GM19395 (cell line): ENCODE measurements at regions not wholly inside any gene's neighbourhood (a gene's known extent, or its start where the extent isn't known, plus 50 kb on each side); places are given as distances from the start of the nearest gene placed in this dataset.
"Not testable (repeated sequence)": the region's sequence is repeated elsewhere in the genome, so short reads cannot be mapped to it uniquely, and the experiment has no call there.

Source experiments
- ATAC-seq: cut with Tn5 transposase; IDR thresholded peaks from one replicate; pipeline ENCODE4 v1.9.1; 2021; ENCODE audit warnings: mild to moderate bottlenecking, moderate library complexity; ENCODE audit not compliant: unreplicated experiment

DNA sequence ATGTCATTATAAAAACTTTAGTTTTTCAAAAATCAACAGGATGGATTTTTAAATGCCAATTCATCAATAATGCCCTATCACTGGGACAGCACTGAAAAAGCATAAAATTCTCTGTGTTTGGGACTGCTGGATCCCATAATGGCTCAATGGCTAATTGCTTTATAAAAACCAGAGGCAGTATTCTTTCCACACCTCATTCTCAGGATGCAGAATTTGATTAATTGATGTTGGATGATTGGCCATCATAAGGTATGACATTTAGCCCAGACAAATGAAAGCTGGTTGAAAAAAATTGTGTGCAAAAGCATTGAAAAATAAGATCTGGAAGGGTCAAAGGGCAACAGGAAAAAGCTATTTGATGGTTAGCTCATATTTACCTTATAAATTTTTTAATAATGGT is 362.2 kb upstream of the SNX7 start:
- no peak for ATAC-seq

DNA sequence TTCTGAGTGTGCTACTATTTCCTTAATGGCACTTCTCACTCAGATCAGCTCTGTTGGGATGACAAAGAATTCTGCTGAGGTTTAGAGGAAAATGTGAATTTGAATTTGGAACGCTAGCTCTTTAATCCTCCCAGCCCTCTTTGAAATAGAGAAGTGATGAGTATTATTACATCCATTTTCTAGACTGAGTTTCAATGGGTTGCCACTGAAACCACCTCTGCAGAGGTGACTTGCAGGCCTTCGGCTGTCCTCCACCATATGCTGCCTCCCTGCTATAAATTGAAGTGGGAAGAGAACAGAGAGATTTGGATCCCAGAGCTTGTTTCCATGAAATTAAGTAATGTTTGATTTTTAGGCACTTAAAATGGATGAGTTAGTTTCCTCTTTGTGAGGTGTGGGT is 363.2 kb upstream of the SNX7 start:
- no peak for ATAC-seq

DNA sequence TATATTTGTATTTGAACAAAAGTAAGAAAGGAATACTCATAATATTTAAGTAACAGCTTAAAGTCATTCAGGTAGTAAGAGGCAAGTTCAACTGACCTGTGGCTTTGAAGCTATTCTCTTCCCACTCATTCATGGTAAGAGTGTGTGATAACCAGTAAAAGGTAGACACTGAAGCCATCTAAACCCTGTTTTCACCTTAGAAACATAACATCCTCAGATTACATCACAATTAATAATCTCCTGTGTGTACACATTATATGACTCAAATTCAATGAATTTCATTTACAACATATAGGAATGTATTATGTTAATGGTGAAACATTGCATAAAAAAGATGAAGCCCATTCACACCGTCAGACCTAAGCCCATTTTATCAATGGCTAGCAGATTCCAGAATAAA is 364.8 kb upstream of the SNX7 start:
- no peak for ATAC-seq

DNA sequence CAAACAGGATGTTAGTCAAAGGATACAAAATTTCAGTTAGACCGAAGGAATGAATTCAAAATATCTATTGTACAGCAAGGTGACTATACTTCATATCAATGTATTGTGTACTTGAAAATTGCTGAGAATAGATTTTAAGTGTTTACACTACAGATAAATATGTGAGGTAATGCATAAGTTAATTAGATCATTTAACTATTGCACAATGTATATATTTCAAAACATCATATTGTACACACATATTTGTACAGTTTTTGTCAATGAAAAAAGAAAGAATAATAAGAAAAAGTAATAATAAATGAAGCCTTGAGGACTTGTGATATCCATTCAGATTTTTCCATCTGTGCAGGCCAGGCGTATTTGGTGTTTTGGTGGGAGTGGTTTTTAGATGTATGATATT is 367.4 kb upstream of the SNX7 start:
- ATAC-seq, result no peak

DNA sequence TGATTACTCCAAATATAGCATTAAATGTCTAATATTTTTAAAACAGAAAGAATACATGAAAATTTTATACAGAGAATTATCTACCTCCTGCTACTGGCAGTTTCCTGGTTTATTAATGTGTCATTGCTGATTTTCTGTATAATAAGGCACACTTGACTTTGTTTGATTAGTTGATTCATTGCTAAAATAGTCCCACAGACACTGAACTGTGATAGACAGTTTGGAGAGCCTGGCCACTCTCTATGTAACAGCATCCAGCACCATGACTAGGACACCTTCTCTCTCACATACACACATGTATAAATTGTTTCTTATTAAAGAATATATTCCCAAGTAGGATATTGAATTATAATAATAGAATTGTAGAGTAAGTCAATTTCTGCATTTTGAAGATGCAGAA is 368.5 kb upstream of the SNX7 start:
- ATAC-seq, result no peak

DNA sequence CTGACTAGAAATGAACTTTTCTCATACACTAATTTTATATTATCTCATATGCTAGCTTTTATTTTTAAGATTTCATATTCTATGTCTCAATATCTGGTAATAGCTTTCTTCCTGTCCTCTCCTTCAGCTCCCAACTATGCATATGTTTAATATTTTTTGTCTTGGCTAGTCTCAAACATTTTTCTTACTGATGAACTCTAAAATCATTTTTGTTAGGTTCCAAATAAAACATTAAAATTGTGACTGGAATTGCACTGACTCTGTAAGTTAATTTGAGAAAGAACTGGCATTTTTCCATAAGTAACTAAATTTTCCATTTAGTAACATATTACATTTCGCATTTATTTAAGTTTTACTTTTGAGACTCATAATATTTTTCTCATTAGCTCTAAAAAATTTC is 368.5 kb upstream of the DPYD start:
- ATAC-seq, result no peak

DNA sequence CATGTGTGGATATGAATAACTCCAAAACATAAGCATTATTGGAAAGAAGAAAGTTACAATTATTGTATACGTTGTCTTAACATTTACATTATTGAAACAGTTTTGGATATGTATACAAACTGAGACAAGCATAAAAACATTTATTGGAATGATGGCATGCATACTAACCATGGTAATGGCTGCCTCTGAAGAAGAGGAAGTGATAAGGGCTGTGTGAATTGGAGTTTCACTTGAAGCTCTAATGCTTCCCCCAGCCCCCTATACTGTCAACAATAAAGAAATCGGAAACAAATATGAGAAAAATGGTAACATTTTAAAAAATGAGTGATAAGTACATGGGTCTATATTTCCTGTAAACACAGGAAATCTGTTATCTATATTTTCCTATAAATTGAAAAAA is 367.7 kb upstream of the DPYD start:
- no peak for ATAC-seq

DNA sequence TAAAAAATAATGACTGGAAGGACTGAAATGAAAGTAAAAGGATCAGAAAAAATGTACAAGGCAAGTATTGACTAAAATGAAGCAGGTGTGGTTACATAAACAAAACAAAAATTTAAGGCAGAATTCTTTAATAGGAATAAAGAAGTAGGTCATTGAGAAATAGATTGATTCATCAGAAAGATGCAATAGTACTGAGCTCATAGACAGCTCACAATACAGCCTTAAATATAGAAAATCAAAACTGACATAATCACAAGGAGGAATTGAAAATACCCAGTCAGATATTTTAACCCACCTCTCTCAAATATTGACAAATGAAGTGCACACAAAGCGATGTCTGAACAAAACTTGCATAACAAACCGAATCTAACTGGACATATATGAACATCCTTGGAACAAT is 366.8 kb upstream of the DPYD start:
- ATAC-seq, result no peak

DNA sequence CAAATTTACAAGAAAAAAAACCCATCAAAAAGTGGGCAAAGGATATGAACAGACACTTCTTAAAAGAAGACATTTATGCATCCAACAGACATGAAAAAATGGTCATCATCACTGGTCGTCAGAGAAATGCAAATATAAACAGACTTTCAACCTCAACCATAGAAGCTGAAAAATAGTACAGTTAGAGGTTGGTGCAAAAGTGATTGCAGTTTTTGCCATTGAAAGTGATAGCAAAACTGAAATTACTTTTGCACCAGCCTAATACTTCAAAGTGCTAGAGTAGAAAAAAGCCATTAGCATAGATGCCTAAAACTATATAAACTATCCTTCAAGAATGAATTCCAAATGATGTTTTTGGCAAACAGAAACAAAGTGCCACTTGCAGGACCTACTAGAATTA is 365.8 kb upstream of the DPYD start:
- ATAC-seq, result no peak

DNA sequence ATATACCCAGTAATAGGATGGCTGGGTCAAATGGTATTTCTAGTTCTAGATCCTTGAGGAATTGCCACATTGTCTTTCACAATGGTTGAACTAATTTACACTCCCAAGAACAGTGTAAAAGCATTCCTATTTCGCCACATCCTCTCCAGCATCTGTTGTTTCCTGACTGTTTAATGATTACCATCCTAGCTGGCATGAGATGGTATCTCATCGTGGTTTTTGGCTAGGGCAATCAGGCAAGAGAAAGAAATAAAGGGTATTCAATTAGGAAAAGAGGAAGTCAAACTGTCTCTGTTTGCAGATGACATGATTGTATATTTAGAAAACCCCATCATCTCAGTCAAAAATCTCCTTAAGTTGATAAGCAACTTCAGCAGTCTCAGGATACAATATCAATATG is 364.5 kb upstream of the DPYD start:
- ATAC-seq, result not testable (repeated sequence)

DNA sequence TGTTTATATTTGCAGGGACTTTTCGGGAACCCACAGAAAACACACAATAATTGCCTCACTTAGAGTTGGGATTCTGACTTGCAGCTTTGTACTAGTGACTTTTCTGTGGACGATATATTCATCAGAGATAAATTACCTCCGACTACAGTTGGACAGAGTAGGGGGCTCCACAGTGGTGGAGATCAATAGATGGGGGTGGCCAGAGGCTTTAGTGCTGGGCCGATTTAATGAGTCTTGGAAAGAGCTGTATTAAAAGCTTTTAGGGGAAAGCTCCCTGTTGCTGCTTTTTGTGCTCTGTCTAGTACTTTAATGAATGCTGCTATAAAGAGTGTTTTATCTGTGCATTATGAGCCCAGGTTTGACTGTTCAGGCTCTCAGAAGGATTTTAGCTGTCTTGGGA is 359.2 kb upstream of the DPYD start:
- ATAC-seq, result no peak

DNA sequence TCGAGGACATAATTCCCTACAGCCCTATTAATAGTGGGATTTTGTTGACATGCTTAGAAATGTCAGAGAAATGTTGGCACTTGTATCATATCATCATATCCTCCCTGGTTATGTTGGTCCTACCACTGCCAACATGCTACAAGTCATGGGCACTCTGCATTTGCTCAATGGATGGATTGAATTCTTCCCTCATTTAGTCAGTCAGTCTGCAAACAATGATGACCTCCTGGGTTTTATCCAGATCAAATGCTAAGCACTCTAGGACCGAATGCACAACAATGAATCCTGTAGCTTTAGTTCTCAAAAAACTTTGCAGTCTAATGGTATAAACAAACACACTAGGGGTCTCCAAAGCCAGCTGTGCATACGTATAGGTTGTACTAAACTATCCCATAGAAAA is 357.2 kb upstream of the DPYD start:
- no peak for ATAC-seq

DNA sequence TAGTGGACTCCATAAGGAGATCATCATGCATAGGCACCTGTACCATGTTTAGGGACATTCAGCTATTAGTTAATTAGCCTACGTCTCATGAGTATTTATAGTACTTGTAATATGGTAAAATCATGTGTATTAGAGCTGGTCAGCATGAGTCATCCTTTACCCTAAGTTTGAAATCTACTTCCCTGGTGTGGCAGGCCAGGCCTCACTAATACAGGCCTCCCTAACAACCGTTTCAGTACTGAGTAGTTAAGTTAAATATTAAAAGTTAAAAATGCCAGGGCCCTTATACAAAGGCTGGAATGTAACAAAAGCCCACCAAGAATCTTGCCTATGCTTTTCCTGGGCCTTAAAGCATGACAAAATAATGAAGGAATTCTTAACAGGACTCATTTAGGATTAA is 356.3 kb upstream of the DPYD start:
- ATAC-seq, result no peak

DNA sequence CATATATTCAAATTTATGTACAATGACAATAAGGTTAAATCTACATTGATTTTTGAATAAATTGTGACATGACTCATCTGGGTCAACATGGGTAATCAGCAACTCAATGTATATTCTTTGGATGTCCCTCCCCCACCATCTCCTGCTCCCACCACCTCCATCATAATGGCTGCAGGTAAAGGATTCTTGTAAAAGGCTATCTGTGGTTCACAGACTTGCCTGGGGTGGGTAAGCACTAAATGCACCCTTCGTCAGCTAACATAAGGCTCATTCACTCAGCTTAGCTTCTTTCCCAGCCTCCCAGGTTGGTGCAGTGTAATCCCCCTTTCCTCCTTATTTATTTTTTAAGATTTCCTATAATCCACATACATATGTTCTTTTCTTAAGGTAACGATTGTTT is 355.7 kb upstream of the DPYD start:
- no peak for ATAC-seq

DNA sequence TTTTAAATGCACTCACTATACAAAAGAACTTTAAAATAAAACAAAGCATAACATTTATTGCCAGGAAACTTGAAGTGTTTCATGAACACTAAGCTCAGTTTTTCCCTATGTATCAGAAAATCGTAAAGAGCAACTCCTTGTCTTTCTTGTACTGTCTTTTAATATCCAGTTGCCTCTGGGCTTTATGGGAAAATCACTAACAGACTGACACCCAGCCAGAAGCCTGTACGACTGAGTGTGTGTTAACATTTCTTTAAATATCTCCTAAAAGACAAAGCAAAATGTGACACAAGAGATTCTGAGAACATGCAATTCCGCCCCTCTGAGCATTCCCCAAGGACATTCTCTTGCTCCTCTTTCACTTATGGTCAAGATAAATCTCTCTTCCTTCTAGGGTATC is 347.5 kb upstream of the DPYD start:
- ATAC-seq, result no peak

DNA sequence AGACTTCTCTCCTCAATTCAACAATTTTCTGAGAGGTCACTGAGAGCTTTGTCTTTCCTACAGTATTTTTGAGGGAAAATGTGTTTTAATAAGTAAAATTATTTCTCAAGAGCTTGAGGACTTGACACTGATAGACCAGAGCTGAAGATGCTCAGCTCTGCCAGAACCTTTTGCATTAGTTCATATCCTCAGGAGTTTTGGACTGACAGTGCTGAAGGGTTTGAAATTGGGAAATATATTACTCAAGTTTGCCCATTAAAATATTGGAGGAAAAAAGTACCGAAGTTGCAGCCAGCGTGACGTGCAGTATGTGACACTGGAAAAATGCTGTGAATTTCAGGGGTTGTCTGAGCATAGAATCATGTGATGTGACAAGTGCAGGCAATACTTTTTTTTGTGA is 346.6 kb upstream of the DPYD start:
- ATAC-seq, result no peak

DNA sequence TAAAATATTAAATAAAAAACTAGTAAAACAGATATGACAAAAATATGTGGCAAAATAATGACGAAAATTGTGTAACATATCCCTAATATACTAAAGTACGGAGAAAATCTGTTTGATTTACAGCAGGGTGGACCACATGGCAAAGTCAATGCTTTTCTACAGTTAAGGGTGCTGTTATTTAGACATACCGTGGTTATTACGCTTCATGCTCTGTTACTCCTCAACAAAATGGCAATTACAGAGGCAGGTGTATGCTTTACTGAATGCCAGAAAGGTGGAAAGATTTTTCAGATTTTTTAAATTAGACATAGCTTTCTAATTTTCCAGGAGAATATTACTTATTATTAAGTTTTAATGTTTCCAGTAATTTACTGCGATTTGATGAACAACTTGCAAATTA is 343.9 kb upstream of the DPYD start:
- ATAC-seq, result no peak

DNA sequence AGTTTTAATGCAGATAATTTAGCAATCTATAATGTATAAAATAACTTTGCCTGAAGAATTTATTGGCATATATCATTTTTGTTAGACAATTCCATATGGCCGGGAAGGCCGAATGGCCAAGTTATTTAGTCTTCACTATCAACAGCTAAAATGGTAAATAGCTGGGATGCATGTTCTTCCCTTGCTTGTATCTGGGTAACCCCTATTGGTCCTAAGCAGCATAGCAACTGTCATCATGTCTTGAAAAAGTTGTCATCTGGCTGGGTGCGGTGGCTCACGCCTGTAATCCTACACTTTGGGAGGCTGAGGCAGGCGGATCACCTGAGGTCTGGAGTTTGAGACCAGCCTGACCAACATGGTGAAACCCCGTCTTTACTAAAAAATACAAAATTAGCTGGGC is 340.0 kb upstream of the DPYD start:
- ATAC-seq, result no peak

DNA sequence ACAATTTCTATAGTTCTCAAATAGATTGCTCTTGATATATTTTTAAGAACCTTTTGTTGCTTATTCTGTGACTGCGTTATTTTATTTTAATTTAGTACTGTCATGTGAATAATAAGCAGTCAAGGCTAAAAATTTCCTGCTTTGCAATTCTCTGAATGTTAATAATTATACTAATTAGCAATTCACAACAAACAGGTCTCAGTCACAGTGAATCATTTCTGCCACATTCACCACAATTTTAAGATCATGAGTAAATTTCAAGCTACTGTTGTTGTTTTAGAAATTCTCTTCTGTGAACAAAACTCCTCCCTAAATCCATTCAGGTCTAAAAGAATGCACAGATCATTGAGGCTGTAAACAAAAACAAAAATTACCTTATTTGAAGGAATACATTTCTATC is 339.6 kb upstream of the DPYD start:
- ATAC-seq, result no peak

DNA sequence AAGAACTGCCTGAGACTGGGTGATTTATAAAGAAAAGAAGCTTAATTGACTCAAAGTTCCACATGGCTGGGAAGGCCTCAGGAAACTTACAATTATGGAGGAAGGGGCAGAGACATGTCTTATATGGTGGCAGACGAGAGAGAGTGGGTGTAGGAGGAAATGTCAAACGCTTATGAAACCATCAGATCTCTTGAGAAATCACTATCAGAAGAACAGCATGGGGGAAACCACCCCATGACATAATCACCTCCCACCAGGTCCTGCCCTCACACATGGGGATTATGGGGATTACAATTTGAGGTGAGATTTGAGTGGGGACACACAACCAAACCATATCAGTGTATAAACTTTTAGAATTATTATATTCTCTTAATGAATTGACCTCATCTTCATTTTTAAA is 335.9 kb upstream of the DPYD start:
- no peak for ATAC-seq

DNA sequence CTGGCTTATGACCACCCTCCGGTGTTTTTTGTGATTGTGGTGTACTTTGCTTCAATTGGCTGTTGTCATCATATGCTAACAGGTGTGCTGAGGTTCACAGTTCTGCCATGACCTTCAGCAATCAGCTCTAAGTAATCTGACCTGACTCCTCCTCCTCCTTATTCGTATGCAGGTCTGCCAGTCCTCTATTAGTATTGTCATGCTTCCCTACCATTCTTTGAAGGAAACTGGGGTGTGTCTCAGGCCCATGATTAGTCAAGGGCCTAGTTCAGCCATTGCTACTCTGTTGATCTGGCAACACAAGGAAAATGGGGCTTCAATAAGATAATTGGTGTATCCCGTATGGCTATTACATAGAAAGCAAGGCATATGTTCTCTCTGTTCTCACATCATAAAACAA is 332.3 kb upstream of the DPYD start:
- no peak for ATAC-seq

DNA sequence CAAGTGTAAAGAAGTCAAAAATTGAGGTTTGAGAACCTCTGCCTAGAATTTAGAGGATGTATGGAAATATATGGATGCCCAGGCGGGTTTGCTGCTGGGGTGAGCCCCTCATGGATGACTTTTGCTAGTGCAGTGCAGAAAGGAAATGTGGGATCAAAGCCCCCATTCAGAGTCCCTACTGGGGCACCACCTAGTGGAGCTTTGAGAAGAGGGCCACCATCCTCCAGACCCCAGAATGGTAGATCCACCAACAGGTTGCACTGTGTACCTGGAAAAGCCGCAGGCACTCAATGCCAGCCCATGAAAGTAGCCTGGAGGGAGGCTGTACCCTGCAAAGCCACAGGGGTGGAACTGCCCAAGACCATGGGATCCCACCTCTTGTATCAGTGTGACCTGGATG is 330.7 kb upstream of the DPYD start:
- ATAC-seq, result no peak

DNA sequence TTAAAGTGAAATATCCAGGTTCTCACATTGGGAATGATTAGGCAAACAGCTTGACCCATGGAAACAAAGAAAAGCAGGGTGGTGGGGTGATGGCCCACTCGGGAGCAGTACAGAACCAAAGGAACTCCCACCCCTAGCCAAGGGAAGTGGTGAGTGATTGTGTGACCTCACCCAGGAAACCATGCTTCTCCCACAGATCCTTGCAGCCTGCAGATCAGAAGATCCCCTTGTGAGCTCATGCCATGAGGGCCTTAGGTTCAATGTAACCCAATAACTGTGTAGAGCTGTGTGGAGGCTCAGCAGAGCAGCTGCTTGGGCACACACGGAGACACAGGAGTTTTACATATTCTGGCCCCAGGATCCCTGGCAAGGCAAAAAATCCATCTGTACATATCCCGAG is 311.8 kb upstream of the DPYD start:
- no peak for ATAC-seq

DNA sequence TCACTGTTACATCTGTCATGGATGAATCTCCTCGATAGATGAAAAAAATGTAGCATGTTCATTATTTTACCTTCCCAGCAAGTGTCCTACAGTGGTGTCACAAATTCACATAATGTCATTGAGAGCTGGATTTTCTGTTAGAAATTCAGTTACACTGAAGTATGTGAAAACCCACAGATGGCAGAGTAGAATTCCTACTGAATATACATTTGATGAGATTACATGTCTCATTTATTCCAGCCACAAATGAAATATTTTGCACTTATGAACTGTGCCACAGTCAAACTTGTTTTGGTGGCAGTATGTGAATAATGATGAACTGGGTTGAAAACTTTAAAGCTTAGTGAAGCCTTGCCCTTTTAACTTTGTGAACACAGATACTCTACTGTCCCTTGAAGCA is 301.9 kb upstream of the DPYD start:
- no peak for ATAC-seq
